PFSK-1 (cell line): ENCODE measurements at regions not wholly inside any gene's neighbourhood (a gene's known extent, or its start where the extent isn't known, plus 50 kb on each side); places are given as distances from the start of the nearest gene placed in this dataset.

Experiments used
- POLR2AphosphoS5 ChIP-seq: IDR thresholded peaks from 2 replicates; pipeline ENCODE4 v1.6.1; 2012; ENCODE audit warnings: low read depth, mild to moderate bottlenecking, control low read depth, low read length, moderate library complexity
- TAF1 ChIP-seq: IDR thresholded peaks from 2 replicates; pipeline ENCODE4 v1.6.1; 2012; ENCODE audit warnings: low read length, control low read depth, borderline replicate concordance; ENCODE audit not compliant: insufficient read depth

- TF ChIP-seq TAF1 (no peak), POLR2AphosphoS5 (no peak)
These were observed 106.1 kb downstream of the CRYAA start for GRCh38 chr21:43274946-43275310.
